HK-2 (cell line): ENCODE measurements at regions not wholly inside any gene's neighbourhood (a gene's known extent, or its start where the extent isn't known, plus 50 kb on each side); places are given as distances from the start of the nearest gene placed in this dataset.
"Not testable (repeated sequence)": the region's sequence is repeated elsewhere in the genome, so short reads cannot be mapped to it uniquely, and the experiment has no call there.

Source experiments
- DNase-seq: peaks from one replicate; pipeline ENCODE4 v3.0.0-alpha.2; 2018; ENCODE audit not compliant: unreplicated experiment

DNA sequence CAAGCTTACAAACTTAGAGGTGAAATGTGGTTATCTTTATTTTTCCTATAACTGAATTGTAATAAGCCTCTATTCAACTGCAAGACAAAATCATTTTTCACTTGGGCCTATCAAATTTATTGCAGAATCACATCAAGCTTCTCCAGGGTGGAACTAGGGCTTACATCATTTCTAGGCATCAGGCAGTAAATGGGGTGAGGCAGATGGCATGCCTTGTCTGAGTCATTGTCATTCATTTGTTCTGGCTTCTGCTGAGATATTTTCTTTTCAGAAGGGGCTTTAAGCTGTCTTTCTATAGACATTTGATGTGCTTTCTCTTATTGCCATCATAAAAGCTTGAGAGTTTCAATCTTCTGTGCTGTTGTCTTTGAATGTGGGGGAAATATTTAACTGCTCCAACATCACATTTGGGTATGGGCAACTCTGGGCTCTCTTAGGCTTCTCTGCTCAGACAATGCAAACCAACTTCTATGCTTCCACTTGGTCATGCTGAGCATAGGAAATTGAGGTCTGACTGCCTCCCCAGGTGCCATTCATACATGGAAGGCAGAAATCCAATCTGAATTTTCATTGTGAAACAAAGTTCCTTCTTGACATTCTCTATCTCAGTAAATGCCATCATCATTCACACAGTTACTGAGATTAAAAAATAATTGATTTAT is 225.8 kb upstream of the GIMD1 start:
- DNase-seq = no peak

DNA sequence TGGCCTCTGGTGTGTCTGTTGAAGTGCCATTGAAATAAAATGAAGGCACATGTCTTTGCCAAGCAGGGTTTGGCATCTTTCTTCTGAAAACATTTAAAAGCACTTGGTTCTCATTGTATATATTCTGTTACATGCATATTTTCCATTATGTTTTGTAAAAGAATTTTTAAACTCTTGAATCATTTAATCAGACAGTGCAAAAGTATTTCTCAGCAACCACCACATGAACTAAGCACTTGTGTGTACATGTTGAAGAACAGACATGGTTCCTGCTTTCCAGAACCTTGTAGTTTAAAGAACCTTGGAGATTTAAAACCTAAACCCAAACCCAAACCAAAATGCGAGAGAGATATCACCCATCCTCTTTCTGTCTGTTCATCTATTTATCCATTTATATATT is 220.3 kb upstream of the GIMD1 start:
- no peak for DNase-seq

DNA sequence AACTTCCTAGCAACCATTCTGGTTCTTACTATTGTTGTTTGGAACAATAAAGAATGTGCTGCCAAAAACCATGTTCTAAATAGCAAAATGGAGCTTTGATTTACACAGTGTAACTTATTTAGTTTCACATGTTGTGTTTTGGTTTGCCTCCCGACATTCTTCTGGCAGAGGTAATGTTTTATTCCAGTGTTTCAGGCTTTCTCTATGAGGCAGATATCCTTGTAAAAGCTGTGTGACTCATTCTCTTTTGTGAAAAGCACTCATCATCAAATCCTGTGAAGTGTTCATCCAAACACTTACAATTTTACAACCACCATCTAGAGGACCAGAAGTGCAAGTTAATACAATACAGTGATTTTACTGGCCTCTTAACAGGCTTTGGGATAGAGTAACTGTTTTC is 219.0 kb upstream of the GIMD1 start:
- no peak for DNase-seq

DNA sequence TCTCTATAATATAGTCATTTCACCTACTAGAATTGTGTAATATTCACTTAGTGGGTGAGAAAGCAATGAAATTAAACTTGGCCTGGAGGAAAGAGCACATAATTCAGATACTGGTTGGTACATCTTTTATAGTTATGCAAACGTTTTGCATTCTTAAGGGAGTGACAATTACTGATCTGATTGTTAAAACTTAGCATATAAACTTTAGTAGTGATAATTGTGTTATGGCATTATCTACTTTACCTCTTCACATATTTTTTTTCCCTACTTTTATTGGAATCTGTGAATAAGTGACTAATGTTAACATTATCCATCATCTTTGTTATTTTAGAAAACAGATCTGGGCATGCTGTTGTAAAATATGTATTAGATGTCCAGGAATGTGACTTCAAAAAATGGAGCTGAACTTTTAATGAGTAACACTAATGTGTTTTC is 217.4 kb upstream of the GIMD1 start:
- no peak for DNase-seq

DNA sequence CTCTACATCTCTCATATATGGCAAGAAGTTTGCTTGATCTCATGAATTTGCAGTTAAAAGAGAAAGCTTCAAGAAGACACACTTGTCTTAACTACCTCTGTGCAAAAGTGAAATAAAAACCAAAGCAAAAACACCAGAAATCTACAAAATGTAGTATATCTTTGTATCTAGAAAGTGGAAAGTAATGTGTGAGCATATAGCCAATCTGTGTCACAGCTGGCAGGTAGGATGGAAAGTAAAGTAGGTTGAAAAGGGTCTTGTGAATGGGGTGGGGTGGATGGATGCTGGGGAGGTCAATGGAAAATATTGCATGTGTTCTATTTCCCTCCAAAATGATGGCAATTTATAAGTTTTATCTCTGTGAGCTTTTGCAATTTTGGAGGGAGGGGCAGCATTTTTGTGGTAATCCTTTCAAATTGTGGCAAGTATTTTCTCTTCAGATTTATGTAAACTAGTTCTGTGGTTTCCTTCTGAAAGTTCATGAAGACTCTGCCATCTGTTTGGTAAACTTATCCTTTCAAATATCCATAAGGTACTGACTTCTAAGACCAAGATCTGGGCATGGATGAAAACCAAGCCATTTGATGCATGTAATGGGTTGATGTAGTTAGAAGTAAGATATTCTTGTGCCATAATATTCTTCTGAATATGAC is 215.9 kb upstream of the GIMD1 start:
- DNase-seq = no peak

DNA sequence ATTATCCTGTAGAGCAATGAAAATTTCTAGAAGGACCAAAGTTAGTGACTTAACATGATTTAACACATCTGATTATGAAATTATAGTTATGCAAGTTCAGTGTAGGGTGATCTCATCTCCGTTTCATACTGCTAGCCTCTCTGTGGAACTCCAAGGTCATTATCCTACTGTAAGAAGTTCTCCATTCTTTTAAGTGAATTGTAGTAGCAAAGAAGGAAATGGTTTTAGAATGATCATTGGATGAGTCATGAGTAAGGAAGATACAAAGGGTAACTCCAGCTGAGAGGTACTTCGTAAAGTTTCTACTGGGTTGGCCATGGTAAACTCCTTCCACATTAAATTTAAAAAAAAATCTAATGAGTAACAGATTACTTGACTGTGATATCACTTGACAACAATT is 215.0 kb upstream of the GIMD1 start:
- no peak for DNase-seq

DNA sequence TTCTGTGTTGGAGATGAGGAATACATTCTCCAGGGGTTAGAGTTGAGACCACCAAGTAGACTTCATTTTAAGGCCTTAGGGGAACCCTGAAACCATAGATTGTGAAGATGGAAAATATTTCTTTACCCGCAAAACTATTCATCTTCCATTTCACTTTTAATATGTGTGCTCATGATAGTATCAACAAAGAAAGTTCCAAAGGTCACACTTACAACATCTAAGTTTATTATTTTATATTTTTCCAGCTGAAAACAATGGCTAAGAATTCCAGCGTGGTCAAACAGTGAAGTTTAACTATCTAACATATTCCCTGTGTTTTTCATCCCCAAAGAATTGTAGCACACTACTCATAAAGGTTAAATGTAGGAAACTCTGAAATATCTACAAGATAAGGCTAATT is 214.5 kb upstream of the GIMD1 start:
- DNase-seq = no peak

DNA sequence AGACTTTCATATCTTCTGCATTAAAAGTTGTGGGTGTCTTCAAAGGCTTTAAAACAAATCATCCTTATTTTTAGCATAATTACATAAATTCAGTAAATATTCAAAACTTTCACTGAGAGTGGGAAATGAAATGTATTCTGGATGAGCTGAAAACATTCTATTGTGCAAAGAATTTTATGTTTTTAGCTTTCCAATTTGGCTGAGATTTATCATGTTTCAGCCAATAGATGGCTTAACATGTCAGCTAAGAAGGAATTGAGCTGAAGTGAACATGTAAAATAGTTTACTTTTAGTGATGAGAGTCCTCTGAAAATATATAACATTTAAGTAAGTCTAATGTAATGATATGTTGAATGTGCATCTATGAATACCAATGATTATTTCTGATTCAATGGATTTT is 213.5 kb upstream of the GIMD1 start:
- DNase-seq = no peak

DNA sequence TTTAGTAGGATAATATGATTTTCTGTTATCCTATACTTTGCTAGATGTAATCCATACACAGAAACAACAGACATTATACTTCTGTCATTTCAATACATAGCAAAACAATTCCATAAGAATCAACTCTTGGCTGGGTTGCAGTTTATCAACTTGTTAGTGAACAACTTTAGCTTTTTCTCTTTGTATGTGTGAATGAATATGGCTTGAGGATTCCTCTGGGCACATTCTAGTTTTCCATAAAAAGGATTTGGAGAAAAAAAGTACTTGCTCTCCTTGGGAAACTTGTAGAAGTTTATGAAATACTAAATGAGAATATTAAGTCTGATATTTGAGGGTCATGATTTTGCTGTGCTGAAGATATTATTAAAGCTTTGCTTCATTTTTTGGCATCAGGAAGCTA is 210.7 kb upstream of the GIMD1 start:
- no peak for DNase-seq

DNA sequence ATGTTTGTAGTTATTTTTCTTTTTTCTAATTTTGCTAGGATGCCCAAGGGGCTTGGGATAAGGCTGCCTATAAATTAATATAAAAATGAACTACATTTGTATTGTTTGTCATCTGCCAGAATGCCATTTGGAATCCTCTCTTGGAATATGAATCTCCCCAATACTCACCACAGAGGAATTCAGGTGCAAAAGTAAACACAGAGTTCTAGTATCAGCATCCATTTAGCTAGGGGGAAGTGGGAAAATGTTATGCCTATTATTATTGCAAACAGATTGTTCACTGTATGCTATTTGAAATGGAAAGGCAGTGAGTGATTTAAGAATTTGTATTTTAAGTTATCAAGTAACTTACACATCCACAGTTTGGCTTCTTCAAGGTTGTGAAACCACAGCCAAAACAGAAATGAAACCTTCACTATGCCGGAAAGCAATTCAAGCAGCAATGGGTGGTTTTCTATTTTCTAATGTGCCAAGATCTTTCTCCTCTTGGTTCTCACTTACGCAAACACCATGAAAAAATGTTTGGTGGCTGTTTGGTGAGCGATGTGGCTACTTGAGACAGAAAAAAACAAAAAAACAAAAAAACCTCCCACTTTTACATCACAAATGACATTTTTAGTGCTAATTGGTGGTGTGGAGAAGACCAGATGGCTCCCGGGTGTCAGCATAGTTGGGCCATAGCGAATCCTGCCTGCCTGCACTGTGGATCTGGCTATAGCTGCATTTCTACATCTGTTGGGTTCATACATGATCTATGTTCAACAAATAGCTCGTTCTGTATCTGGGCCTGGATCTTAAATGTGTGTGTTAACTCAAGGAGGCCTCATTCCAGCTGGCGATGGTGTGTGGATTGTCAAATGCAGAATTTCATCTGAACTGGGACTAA is 200.8 kb upstream of the GIMD1 start:
- no peak for DNase-seq

DNA sequence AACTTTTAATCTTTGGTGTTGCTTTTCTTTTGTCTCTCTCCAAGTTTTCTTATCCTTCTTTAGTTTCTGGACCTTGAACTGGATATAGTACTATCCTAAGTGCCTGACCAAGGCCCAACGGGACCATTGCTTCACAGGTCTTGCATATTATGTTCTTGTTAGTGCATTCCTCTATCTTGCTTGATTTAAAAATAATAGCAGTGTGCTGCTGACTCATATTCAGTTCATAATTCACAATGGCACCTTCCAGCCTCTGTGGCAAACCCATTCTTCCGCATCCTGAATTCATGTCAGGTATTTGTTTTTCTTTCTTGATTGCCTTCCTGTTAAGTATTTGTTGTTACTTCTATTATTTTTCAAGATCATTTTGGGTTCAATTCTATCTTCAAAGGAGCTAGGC is 197.1 kb upstream of the GIMD1 start:
- no peak for DNase-seq

DNA sequence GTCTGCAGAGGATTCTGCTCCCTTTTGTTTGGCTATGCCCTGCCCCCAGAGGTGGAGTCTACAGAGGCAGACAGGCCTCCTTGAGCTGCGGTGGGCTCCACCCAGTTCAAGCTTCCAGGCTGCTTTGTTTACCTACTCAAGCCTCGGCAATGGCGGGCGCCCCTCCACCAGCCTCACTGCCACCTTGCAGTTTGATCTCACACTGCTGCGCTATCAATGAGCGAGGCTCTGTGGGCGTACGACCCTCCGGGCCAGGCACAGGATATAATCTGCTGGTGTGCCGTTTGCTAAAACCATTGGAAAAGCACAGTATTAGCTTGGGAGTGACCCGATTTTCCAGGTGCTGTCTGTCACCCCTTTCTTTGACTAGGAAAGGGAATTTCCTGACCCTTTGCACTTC is 195.1 kb upstream of the GIMD1 start:
- not testable (repeated sequence) for DNase-seq

DNA sequence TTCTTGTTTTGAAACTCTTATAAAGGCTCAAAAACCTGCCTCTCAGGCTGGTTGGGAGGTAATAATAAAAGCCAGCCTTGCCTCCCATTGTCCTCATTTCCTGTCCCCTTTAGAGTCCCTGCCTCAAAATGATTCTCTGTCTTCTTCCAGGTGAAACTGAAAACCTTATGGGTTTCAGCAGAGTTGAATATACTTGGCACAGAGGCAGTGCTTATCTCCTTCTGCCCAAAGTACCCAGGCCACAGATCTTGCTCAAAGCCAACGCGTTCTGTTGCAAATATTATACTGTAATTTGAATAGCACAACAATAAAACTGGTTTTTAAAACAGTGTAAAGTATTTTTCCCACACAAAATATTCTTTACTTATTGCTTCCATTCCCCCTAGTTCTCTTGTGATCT is 183.1 kb upstream of the GIMD1 start:
- no peak for DNase-seq

DNA sequence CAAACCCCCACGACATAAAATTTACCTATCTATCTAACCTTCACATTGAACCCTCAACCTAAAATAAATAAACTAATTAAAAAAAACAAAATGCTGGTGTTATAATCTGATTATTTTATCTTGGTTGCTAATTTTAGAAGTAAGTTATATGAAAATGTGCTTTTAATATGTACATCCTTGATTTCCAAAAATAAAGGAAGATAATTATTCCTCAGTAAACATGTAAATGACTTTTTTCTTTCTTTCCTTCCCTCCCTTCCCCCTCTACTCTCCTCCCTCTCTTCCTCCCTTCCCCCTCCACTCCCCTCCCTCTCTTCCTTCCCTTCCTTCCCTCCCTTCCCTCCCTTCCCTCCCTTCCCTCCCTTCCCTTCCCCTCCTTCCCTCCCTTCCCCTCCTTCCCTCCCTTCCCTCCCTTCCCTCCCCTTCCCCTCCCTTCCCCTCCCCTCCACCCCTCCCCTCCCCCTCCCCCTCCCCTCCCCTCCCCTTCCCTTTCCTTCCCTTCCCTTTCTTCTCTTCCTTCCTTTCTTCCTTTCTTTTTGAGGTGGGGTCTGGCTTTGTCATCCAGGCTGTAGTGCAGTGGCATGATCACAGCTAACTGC is 180.0 kb upstream of the GIMD1 start:
- no peak for DNase-seq

DNA sequence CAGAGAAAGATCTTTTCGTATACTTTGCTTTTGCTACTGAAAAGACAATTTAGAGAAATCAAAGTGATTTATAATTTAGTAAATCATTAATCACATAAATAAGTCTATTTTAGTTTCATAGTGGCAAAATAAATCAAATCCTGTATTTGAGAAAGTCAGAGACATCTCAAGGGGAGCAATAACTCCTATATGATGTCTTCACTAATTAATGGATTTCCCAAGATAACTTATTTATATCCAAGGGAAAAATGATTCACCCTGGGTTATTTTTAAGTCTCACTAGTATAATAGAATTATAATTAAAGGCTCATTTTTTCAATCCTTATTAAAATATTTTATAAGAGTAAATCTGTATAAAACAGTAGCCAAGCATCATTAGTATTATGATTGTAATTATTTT is 177.8 kb upstream of the GIMD1 start:
- no peak for DNase-seq

DNA sequence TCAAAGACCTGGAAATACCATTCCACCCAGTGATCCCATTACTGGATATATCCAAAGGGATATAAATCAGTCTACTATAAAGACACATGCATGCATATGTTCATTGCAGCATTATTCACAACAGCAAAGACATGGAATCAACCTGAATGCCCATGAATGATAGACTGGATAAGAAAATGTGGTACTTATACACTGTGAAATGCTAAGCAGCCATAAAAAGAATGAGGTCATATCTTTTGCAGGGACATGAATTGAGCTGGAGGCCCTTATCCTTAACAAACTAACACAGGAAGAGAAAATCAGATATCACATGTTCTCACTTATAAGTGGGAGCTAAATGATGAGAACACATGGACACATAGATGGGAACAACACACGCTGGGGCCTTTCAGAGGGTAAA is 174.0 kb upstream of the GIMD1 start:
- not testable (repeated sequence) for DNase-seq

DNA sequence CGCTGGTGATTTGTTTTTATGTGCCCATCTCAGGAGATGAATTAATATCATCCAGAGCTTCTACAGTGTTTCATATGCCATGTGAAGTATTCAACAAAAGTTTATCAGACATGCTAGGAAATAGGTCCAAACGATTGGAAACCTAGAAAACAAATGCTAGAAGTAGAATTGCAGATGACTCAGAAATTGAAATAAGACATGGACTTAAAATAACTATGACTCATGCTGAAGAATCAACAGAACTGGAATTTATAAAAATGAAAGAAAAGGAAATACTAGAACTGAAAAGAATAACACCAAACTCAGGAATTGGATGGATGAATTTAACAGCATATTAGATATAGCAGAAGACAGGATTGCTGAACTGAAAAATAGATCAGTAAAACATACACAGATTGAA is 172.7 kb upstream of the GIMD1 start:
- DNase-seq = no peak

DNA sequence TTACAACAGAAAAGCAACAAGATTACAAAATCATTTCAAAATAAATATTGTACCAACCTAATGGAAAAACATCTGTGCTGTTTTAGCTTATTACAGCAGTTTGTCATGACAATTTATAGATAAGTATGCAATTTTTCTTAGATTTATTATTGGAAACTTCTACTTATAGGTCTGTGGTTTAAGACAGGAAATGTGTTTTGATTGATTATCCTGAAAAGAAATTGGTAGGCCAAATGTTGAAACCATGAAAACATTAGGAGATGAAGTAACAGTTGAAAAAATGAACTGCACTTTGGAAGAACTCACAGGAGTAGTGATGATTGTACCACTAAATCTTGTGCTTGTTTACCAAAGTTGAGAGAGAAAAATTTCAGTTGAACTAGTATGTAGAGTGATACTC is 162.2 kb upstream of the GIMD1 start:
- no peak for DNase-seq

DNA sequence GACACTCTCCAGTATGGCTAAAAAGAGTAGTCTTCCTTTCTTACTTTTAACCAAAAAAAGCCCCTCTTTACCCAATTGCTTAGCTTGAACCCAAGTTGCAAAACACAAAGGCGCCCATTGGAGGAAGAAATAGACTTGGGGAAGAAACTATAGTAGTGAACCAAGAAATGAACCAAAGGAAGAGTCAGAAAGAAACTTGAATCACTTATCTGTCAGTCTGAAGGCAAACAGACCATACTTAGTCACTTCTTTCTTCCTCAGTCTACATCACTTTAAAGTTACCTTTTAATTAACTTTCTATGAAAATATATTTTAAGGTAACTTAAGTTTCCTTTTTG is 161.4 kb upstream of the GIMD1 start:
- DNase-seq = no peak

DNA sequence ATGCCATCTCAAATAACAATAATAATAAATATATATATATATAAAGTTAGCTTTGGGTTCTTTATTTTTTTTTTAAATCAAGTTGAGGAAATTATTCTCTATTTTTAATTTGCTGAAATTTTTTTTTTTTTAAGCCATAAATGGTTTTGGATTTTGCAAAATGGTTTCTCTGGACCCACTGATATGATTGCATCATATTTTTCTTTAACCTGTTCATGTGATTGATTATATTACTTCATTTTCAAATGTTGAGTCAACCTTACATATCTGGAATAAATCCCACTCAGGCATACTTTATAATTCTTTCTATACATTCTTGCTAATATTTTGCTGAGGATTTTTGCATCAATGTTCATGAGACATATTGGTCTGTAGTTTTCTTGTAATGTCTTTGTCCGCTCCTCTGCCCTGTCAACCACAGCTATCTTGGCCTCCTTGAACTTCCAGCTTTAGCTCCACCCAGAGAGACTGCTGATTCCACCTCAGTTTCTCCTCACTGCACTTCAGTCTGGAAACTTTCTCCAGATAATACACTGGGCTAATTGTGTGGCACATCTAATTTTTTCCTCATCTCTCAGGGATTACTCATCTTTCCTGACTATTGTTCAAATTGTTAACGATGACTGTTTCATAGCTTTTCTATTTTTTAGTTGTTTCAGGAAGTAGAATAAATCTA is 160.9 kb upstream of the GIMD1 start:
- DNase-seq = no peak

DNA sequence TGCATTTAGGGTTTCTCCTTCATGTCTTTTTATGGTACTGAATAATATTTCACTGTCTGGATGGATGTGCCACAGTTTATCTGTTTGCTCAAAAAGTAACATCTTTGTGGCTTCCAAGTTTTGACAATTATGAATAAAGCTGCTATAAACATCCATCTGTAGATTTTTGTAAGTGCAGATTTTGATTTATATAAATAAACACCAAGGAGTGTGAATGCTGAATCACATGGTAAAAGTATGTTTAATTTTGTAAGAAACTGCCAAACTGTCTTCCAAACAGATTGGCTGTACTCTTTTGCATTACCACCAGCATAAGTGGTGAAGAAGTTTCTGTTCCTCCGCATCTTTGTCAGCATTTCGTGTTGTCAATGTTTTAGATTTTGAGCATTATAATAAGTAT is 158.7 kb upstream of the GIMD1 start:
- no peak for DNase-seq

DNA sequence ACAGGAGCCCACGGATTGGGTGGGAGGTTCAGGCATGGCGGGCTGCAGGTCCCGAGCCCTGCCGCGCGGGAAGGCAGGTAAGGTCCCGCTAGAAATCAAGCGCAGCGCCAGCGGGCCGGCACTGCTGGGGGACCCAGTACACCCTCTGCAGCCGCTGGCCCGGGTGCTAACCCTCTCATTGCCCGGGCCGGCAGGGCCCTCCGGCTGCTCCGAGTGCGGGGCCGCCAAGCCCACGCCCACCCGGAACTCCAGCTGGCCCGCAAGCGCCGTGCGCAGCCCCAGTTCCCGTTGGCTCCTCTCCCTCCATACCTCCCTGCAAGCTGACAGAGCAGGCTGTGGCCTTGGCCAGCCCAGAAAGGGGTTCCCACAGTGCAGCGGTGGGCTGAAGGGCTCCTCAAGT is 156.8 kb upstream of the GIMD1 start:
- DNase-seq = not testable (repeated sequence)
